Panc1 (cell line): ENCODE measurements at regions not wholly inside any gene's neighbourhood (a gene's known extent, or its start where the extent isn't known, plus 50 kb on each side); places are given as distances from the start of the nearest gene placed in this dataset.

Experiments
- ATAC-seq: fragments of 200-7000 bp; cut with Tn5 transposase; 2 replicates; pipeline ENCODE4 v1.9.1; 2020; ENCODE audit warnings: mild to moderate bottlenecking, moderate library complexity
- BruUV-seq: library from RNA; stranded (reverse); fragments of 400-500 nt; replicated peaks from 2 replicates; lab custom pipeline; 2021; lab: Mats Ljungman, UMichigan
- CTCF ChIA-PET: fragments of 300-600 bp; sonication (Branson Sonifier 250); formaldehyde crosslinking; loops from one replicate; lab custom pipeline; 2022; ENCODE audit warnings: antibody characterized with exemption; lab: Charles Lee
- POLR2A ChIA-PET: fragments of 300-600 bp; sonication (Branson Sonifier 250); formaldehyde crosslinking; loops from one replicate; lab custom pipeline; 2022; ENCODE audit warnings: antibody characterized with exemption; lab: Charles Lee
- DNase-seq: peaks from one replicate; pipeline ENCODE4 v3.0.0-alpha.2; 2010; ENCODE audit warnings: low read depth, low spot score
- H3K27ac ChIP-seq: 2 replicates; pipeline ENCODE4 v1.5.1; 2011; ENCODE audit warnings: mild to moderate bottlenecking, low read length, inconsistent platforms
- H3K27me3 ChIP-seq: fragments of 200-500 bp; sonication (Bioruptor generic); 2 replicates; pipeline ENCODE4 v1.6.0; 2014; ENCODE audit warnings: low read length, inconsistent platforms; ENCODE audit not compliant: control insufficient read depth, insufficient read depth
- H3K36me3 ChIP-seq: fragments of 200-500 bp; sonication (Bioruptor generic); 2 replicates; pipeline ENCODE4 v1.5.1; 2014; ENCODE audit warnings: inconsistent platforms, mild to moderate bottlenecking, low read length, moderate library complexity; ENCODE audit not compliant: control insufficient read depth, insufficient read depth
- H3K4me1 ChIP-seq: 2 replicates; pipeline ENCODE4 v1.5.1; 2011; ENCODE audit warnings: inconsistent platforms, mild to moderate bottlenecking, low read length, moderate library complexity; ENCODE audit not compliant: control insufficient read depth, insufficient read depth
- H3K4me3 ChIP-seq, 2 experiments: 2 replicates each; pipeline ENCODE4 v1.5.1; 2011 to 2012; ENCODE audit warnings: low read depth in 2 of 2, low read length in 2 of 2, mild to moderate bottlenecking in 2 of 2, inconsistent platforms in 1 of 2, moderate library complexity in 1 of 2
- H3K9me3 ChIP-seq: fragments of 200-500 bp; sonication (Bioruptor generic); 2 replicates; pipeline ENCODE4 v1.5.1; 2014; ENCODE audit warnings: low read depth, mild to moderate bottlenecking, inconsistent platforms, low read length, moderate library complexity; ENCODE audit not compliant: control insufficient read depth, insufficient read depth
- POLR2AphosphoS5 ChIP-seq: IDR thresholded peaks from 2 replicates; pipeline ENCODE4 v1.6.1; 2012; ENCODE audit warnings: mild to moderate bottlenecking, low read depth, low read length, moderate library complexity
- REST ChIP-seq, 2 experiments: IDR thresholded peaks; 2 replicates each; pipeline ENCODE4 v1.6.1; 2011 to 2012; ENCODE audit warnings: low read depth in 2 of 2, control low read depth in 1 of 2, low read length in 1 of 2, mild to moderate bottlenecking in 1 of 2, moderate library complexity in 1 of 2; ENCODE audit not compliant: insufficient read depth in 1 of 2
- SIN3A ChIP-seq: IDR thresholded peaks from 2 replicates; pipeline ENCODE4 v1.6.1; 2012; ENCODE audit warnings: low read depth, mild to moderate bottlenecking, low read length, moderate library complexity, borderline replicate concordance; ENCODE audit not compliant: insufficient read depth
- TCF7L2 ChIP-seq: IDR thresholded peaks from 2 replicates; pipeline ENCODE4 v1.6.1; 2011; ENCODE audit warnings: mild to moderate bottlenecking, low read depth, low read length, inconsistent platforms
- in situ Hi-C: cut with HindIII; loops from 2 replicates; pipeline ENCODE4 v1.10.0; 2016; ENCODE audit warnings: low sequenced_read_pairs, low pct_unique_long_range_greater_than_20kb
- intact Hi-C: fragments of 100-400 bp; cut with micrococcal nuclease; formaldehyde crosslinking; loops from one replicate; pipeline ENCODE4 v1.10.0; 2022; ENCODE audit not compliant: unreplicated experiment
- TF ChIP-seq, protein P1 (sequence below): fragments of 450-650 bp; IDR thresholded peaks from 2 replicates; pipeline ENCODE4 v1.5.1; 2017; ENCODE audit warnings: mild to moderate bottlenecking

GRCh38 chr9:78691542-78691941 is 394.6 kb downstream of the PSAT1 start:
- no peak for DNase-seq
- no peak for TF ChIP-seq TCF7L2
- TF ChIP-seq, protein P1, sequence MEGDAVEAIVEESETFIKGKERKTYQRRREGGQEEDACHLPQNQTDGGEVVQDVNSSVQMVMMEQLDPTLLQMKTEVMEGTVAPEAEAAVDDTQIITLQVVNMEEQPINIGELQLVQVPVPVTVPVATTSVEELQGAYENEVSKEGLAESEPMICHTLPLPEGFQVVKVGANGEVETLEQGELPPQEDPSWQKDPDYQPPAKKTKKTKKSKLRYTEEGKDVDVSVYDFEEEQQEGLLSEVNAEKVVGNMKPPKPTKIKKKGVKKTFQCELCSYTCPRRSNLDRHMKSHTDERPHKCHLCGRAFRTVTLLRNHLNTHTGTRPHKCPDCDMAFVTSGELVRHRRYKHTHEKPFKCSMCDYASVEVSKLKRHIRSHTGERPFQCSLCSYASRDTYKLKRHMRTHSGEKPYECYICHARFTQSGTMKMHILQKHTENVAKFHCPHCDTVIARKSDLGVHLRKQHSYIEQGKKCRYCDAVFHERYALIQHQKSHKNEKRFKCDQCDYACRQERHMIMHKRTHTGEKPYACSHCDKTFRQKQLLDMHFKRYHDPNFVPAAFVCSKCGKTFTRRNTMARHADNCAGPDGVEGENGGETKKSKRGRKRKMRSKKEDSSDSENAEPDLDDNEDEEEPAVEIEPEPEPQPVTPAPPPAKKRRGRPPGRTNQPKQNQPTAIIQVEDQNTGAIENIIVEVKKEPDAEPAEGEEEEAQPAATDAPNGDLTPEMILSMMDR: no peak
- no peak for TF ChIP-seq REST (IDR thresholded peaks at IDR 0.05; ENCODE audit: insufficient read depth in 1 of 2, low read depth in 2 of 2, low read length in 1 of 2)
- TF ChIP-seq POLR2AphosphoS5: no peak
- TF ChIP-seq SIN3A: no peak
- Histone ChIP-seq H3K36me3 (no peaks in the 10 kb centered on the region), H3K4me1 (no peaks in the 10 kb centered on the region), H3K4me3 (no peak overlapping the region), H3K27ac (no peak overlapping the region), H3K9me3 (no peaks in the 10 kb centered on the region), H3K27me3 (no peaks in the 10 kb centered on the region)
- intact Hi-C loops (no loop called here), in situ Hi-C loops (no loop called here)
- no TSS peak for BruUV-seq
- POLR2A ChIA-PET: interaction anchor here (0.5 kb wide), 1 partner anchor 61 kb away, joined by 4 read pairs; no protein-coding TSS in a partner anchor
- ATAC-seq: no peak
- CTCF ChIA-PET: no interaction called here

GRCh38 chr9:78692871-78693270 is 395.9 kb downstream of the PSAT1 start:
- no peak overlapping the region for H3K27ac ChIP-seq
- in situ Hi-C loops (no loop called here), intact Hi-C loops (no loop called here)
- H3K4me1 ChIP-seq: no peaks in the 10 kb centered on the region
- BruUV-seq: no TSS peak
- no peaks in the 10 kb centered on the region for H3K9me3 ChIP-seq
- CTCF ChIA-PET: no interaction called here
- H3K4me3 ChIP-seq: no peak overlapping the region
- no peaks in the 10 kb centered on the region for H3K36me3 ChIP-seq
- POLR2A ChIA-PET: no interaction called here
- TF ChIP-seq POLR2AphosphoS5 (no peak), SIN3A (no peak), REST (IDR thresholded peaks at IDR 0.05; ENCODE audit: insufficient read depth in 1 of 2, low read depth in 2 of 2, low read length in 1 of 2) (no peak), TCF7L2 (no peak)
- TF ChIP-seq, protein P1: no peak
- ATAC-seq: no peak
- no peak for DNase-seq
- H3K27me3 ChIP-seq: no peaks in the 10 kb centered on the region
